HG03064 (cell line): ENCODE measurements at regions not wholly inside any gene's neighbourhood (a gene's known extent, or its start where the extent isn't known, plus 50 kb on each side); places are given as distances from the start of the nearest gene placed in this dataset.

ENCODE experiments used
- ATAC-seq: cut with Tn5 transposase; IDR thresholded peaks from one replicate; pipeline ENCODE4 v1.9.1; 2021; ENCODE audit warnings: low read depth; ENCODE audit not compliant: unreplicated experiment

DNA sequence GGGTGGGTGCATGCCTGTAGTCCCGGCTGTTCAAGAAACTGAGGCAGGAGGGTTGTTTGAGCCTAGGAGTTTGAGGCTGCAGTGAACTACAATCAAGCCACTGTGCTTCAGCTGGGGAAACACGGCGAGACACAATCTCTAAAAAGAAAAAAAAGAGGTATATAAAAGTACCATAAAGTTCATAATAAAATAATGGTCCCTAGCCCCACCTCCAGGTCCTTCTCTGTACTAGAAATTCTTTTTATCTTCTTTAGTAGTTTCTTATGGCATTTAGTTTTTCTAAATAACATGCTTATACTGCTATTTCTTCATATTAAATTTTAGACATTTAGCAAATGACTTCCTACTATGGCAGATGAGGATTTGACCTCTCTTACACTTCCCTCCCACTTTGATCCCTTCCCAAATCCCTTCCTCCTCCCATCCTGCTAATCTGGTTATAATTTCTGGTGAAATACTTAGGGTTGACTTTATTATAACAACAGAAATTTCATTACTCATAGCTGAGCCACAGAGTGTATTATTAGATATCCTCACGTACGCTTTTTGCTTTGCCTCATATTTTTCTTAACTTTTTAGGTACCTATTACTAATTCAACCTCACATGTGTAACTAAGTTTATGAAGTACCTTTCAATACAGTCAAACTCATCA lies 94.7 kb downstream of the SLC41A2 start:
- ATAC-seq = no peak

DNA sequence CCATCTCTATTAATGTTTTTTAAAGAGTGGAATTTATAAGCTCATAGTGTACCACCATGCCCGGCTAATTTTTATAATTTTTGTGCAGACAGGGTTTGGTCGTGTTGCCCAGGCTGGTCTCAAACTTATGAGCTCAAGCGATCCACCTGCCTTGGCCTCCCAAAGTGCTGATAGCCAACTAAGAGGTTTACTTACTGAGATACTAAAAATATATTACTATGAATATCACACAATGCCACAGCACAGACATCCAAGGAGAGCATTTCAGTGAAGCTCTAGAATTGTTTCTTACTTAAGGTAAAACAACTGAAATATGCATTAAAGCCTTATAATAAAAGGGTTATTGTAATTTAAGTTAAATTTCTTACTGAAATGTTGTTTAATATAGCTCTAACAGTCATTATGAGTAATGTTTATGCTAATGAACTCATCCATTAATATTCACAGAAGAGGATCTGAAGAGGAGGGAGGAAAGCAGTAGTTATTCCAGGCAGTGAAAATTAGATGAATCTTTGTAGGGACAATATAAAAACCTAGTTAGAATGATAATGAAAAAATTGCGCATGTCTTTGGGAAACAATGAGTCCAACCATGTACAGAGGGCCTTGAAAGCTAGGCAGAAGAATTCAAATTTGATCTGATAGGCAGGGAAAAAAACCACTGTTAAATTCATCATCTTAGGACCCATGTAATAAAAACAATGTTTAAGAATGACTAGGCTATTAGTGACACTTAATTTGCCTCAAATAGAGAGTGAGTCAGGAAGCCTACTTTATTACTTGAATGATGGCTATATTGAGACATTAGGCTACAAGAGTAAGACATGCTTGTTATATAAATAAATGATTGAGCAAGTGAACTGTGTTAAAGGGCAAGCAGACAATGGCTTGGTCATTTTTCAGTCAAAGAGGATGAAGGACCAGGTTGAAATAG lies 99.2 kb downstream of the SLC41A2 start:
- ATAC-seq = no peak

DNA sequence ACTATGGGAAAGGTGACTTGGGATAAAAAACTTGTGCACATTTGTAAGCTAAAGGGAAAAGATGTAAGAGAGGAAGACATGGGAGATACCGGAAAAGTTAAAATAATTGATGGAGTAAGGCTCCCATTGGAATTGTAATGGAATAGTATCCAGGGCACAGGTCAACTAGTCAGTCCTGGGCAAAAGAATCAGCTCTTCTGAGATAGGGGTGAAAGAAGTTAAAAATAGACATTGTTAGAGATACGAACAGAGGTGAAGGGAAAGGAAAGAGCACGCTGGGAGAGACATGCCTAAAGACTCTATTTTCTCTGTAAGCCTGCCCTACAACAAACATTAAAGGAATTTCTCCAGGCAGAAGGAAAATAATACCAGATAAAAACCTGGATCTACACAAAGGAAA lies 101.6 kb downstream of the SLC41A2 start:
- ATAC-seq = no peak

DNA sequence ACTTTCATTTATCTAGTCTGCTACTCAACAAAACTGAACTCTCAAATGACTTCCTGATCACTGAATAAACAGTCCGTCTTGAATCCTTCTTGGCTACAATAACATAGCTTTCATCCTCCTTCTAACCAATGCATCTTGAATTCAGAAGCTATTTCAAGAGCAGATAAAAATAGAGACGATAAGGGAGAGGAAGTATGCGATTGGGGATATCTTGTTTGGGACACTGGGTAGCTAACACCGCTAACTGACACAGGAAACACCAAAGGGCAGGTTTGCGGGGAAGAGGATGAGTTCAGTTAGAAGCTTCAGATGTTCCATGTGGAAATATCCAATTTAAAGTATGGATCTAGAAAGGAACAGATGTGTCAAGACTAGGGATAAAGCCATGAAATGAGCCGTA lies 102.5 kb downstream of the SLC41A2 start:
- ATAC-seq = no peak

DNA sequence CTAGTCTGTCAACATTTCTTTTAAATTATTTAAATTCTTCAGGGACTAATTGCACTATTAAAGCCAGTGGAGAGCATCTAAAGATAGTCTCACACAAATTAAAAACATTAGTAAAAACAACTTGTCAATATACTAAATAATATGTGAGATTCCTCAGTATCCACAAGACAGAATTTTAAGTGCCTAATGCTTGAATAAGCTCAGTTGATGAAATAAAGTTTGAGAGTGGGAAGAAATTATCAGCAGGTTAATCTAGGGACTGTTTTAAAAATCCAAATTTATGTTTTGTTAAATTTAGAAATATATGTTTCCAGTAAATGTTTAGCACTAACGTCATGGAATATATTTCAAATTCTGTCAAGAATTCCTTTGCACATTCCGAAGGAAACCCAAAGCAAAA lies 105.2 kb downstream of the SLC41A2 start:
- ATAC-seq = no peak

DNA sequence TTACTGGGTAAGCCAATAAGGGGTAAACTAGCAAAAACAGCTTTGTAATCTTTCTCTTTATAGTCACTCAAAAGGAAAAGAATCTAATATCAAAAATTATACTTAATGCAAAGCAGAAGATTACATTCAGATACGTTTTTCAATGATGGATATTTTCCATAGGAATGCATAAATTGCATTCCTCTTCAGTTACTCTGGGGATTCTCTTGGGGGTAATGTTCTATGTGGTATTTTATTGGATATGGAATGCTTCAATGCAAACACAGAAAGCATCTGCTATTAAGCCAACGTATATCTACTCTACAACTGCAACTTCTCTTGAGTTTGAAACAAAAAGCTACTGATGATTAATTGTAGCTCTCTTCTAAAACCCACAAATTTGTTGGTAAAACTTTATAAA lies 106.0 kb downstream of the SLC41A2 start:
- ATAC-seq = no peak

DNA sequence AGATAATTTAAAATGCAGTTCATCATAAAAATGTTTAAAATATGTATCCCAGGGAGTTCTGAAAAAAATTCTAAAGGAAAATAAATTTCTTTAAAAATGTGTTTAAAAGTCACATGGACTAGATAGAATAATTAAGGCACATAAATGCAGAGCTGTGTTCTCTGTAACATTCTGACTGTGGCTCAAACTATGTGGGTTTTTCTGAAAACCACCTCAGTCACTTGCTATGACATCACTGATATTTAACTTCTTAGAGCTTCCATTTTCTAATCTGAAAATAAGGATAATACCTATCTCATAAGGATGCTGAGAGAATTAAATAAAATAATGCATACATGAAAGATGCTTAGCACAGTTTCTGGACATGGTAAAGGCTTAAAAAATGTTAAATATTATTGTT lies 107.3 kb downstream of the SLC41A2 start:
- ATAC-seq = no peak

DNA sequence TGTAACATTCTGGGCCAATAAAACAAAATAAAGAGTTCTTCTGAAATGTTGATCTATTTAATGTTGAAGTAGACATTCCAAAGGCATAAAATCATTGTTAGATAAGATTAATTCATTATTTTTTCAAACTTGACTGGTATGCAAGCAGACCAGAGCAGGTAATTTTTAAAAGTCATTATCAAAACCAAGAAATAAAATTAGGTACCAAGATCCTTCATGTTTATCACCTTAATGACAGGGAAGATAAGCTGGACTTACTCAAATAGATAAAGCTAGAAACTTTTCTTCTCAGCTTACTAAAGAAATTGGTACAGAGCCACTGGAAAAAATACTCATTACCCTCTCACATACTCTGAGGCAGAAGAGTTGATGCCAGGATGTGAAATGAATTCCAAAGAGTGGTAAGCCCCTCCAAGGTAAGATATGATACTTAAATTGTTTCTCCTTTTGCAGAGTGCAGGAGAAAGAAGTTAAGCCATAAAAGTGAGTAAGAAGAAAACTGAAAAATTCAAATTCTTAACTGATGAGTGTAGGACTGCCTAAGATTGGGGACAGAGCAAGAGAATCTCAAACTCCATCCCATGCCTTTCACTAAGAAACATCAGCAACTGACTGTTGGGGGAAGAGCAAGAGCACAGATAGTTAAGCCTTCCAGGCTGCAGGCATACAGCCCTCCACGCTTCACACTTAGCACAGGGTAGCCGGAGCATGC lies 111.9 kb downstream of the SLC41A2 start:
- no peak for ATAC-seq

DNA sequence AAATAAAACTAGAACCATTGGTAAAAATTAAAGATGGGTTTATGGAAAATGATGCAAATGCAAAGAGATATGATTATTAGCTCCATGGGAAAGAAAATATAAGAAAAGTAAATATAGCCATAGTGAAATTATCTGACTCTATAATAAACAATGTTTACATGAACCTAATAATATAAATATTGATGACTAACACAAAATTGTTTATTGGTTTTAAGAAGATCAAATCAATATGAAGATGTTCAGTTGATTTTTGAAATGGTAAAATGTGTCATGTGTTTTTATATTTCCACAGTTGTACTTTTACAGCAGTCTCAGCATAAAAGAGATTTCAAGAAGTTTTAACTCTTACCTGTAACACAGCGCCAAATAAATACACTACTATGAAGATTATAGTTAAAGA lies 114.0 kb downstream of the SLC41A2 start:
- no peak for ATAC-seq

DNA sequence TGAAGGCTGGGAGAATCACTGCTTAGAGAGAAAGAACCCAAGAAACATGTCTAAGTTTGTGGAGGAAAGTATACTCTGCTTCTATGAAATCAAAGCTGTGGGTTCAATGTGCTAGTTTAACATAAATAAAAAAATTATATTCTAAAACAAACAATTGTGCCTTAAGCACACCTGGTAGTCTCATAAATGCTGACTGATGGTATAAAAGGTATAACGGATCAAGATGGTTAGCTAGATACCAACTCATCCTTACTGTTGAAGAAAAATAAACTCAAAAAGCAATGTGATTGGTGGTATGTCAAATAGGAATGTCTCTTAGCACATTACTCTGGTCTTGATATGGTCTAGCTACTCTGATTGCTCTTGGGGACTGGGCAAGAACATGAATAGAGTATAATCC lies 117.8 kb downstream of the SLC41A2 start:
- ATAC-seq = no peak

DNA sequence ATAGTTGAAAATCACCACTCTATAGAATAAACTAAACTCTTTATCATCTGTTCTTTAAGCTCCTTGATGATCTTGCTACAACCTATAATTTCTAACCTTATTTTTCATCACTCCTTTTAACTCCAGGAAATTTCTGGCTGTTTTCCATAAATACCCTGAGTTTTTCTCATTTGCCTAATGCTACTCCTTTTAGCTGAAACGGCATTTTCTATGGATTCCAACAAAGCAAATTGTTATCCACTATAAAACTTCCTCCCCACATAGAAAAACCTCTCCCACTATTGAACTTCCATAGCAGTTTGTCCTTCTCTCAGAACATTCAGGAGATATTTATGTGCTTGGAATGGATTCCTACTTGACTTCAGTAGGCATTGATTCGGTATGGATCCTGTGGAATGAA lies 122.8 kb downstream of the SLC41A2 start:
- no peak for ATAC-seq

DNA sequence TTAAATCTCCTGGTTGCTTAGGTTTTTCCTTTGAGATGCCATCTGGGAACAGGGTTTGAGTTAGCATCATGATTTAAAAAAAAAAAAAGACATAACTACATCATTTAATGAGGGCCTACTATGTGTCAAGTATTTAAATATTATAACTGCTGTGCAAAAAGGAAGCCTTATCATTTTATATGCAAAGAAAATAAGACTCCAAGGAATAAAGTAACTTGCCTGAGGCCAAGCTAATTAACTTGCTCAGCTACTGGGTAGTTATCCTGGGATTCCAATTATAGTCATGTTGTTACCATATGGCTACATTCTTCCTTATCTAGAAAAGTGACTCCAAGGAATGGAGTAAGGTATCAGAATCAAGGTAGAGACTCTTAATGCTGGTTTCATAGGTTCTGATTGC lies 123.5 kb downstream of the SLC41A2 start:
- no peak for ATAC-seq

DNA sequence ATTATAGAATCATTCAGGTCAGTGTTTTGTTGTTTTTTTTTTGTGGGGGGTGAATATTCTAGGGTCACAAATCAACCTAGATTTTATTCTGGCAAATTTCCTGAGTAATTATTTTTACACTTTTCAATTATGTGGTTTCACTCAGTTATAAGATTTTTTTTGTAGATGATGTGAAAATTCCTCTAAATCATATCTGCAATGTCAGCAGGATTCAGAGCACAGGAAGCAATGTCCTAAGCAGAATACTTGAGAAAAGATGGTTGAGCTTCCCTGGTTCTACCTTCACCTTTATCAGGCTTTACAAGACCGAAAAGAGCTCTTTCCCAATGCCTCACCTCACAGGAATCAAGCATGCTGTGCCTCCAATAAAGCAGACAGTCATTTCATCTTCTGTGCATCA lies 124.3 kb downstream of the SLC41A2 start:
- no peak for ATAC-seq

DNA sequence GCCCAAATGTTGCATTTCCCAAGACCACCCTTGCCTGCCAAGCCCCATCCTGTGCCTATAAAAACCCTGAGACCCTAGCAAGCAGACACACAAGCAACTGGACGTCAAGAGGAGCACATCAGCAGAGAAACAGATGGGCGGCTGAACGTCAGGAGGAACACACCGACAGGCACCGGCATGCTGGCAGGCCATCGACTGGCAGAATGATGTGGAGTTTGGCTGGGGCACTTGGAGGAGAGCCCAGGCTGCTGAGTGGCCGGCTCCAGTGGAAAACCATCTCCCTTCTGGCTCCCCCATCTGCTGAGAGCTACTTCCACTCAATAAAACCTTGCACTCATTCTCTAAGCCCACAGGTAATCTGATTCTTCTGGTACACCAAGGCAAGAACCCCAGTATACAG lies 130.1 kb downstream of the SLC41A2 start:
- no peak for ATAC-seq

DNA sequence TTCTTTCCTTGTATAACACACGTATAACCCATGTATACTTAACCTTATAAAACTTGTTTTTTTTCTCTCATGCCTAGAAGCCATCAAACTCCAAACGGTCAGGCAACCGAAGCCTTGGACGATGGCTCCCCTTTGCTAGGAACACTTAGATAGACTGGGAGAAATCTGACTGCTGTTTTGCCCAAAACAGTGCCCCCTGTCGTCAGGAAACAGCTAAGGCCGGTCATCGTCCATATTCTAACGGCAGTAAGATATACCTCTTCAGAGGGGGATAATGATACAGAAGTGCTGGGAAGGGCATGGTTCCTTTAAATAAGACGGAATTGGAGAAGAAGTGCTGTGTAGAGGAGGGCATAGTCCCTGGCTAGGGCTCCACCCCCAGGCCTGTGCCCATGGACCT lies 130.5 kb downstream of the SLC41A2 start:
- no peak for ATAC-seq

DNA sequence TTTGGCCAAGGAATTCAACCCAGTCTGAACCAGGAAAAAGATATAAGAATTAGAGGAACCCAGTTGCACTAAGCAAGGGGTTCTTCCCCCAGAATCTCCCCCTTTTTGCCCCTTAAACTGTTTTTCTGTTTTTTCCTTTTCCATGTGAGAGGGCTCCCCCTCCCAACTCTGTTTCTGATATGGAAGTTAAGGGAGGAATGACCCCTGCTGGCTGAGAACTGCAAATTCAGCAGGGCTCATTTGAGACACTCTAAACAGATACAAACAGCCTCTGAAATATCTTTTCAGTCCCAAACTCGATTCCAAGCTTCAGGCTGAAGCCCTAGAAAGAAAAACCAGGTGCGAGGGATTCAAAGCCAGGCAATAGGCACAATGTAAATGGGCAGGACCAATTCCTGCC lies 132.7 kb downstream of the SLC41A2 start:
- no peak for ATAC-seq

DNA sequence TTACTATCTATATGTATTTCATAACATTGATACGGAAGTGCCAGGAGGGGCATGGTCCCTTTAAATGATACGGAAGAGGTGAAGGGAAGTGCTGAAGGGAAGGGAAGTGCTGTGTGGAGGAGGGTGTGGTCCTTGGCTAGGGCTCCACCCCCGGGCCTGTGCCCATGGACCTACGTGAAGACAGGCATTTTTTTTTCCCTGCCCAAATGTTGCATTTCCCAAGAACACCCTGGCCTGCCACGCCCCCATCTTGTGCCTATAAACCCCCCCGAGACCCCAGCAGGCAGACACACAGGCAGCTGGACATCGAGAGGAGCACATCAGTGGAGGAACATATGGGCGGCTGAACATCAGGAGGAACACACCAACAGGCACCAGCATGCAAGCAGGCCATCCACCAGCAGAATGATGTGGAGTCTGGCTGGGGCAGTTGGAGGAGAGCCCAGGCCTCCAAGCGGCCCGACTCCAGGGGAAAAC lies 134.1 kb downstream of the SLC41A2 start:
- no peak for ATAC-seq

DNA sequence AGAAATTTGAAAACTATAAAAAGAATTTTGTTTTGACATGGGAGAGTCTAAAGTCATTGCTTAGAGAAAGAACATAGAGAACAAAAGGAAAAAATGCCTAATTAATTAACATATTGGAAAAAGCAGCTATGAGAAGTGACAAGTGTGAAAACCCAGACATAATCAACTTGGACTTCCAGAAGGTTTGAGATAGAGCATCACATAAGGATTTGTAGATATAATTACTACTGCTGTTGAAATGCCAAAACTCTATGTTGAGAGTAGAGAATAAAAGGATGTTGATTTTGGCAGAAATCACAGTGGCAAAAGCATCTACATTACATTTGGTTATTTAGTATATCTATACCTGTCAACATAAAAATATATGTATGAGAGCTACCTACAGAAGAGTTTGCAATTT lies 135.1 kb downstream of the SLC41A2 start:
- no peak for ATAC-seq

DNA sequence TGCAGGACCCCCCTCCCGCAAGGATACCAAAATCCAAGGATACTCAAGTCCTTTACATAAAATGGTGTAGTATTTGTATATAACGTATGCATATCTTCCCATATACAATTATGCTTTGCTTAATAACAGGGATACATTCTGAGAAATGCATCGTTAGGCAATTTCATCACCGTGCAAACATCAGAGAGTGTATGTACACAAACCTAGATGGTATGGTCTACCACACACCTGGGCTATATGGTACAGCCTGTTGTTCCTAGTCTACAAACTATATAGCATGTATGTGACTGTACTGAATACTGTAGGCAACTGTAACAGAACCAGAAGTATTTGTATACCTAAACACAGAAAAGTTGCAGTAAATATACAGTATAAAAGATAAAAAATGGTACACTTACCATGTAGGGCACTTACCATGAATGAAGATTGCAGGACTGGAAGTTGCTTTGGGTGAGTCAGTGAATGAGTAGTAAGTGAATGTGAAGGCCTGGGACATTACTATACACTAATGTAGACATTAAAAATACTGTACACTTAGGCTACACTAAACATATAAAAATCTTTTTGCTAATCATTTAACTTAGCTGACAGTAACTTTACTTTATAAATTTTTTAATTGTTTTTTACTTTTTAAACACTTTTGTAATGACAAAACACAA lies 141.1 kb downstream of the SLC41A2 start:
- ATAC-seq = no peak

DNA sequence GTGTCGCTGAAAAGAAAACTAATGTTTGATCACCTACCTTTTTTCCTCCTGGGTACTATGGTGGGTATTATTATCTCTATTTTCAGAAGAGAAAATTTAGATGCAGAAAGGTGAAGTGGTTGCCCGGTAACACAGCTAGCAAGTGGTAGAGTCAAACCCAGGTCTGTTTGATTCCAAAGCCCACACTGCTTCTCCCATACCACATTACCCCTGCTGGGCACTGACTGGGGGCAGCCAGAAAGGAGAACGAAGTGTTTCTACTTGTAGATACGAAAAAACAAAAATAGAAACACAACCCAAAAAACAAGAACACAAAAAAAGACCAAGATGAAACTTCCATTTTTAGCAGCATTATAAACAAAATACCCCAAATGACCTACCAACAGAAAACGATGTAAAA lies 142.2 kb downstream of the SLC41A2 start:
- ATAC-seq = no peak

DNA sequence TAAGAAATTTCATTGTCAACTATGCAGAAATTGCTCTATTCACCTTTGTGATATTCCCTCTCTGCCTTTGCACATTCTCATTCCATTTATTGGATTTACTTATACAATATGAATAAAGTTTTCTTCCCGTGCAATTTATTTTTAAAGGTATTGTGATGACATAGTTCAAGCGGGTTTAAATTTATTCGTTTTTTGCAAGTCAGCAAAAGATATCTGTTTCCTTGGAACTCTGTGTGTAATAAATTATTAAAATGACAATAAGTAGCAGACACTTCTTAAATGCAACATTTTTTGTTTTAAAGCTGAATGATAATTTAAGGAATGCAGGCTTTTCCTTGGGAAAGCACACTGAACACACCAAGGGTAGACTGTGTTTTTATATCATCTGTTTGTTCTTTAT lies 143.1 kb downstream of the SLC41A2 start:
- ATAC-seq = no peak
